GM23338 (cell line): ENCODE measurements at regions not wholly inside any gene's neighbourhood (a gene's known extent, or its start where the extent isn't known, plus 50 kb on each side); places are given as distances from the start of the nearest gene placed in this dataset.

Experiments
- ATAC-seq: fragments of 200-7000 bp; cut with Tn5 transposase; 3 replicates; pipeline ENCODE4 v1.9.1; 2020
- DNase-seq: peaks from one replicate; pipeline ENCODE4 v3.0.0-alpha.2; 2015; ENCODE audit warnings: low spot score
- H2AFZ ChIP-seq: fragments of 200-600 bp; sonication (generic); 2 replicates; pipeline ENCODE4 v1.8.0; 2016; ENCODE audit warnings: antibody characterized with exemption, mild to moderate bottlenecking, moderate library complexity
- H3F3A ChIP-seq: fragments of 200-600 bp; sonication (generic); replicated peaks from 2 replicates; pipeline ENCODE4 v1.8.0; 2017; ENCODE audit warnings: antibody characterized with exemption, mixed run types, low read depth
- H3K27ac ChIP-seq: fragments of 200-600 bp; sonication (generic); 2 replicates; pipeline ENCODE4 v1.6.1; 2016; ENCODE audit warnings: low read depth
- H3K27me3 ChIP-seq: fragments of 200-600 bp; sonication (generic); 2 replicates; pipeline ENCODE4 v1.8.0; 2016; ENCODE audit warnings: mild to moderate bottlenecking, mixed run types, moderate library complexity; ENCODE audit not compliant: insufficient read depth
- H3K36me3 ChIP-seq: fragments of 200-600 bp; sonication (generic); 2 replicates; pipeline ENCODE4 v1.8.0; 2016; ENCODE audit warnings: mild to moderate bottlenecking; ENCODE audit not compliant: insufficient read depth
- H3K4me1 ChIP-seq: fragments of 200-600 bp; sonication (generic); 2 replicates; pipeline ENCODE4 v1.8.0; 2016; ENCODE audit warnings: mild to moderate bottlenecking, moderate library complexity; ENCODE audit not compliant: insufficient read depth
- H3K4me2 ChIP-seq: fragments of 200-600 bp; sonication (generic); 2 replicates; pipeline ENCODE4 v1.7.1; 2017; ENCODE audit warnings: mixed run types
- H3K4me3 ChIP-seq: fragments of 200-600 bp; sonication (generic); 2 replicates; pipeline ENCODE4 v1.6.1; 2016; ENCODE audit warnings: mixed run types
- H3K79me2 ChIP-seq: fragments of 200-600 bp; sonication (generic); replicated peaks from 2 replicates; pipeline ENCODE4 v1.8.0; 2017; ENCODE audit warnings: mild to moderate bottlenecking; ENCODE audit not compliant: insufficient read depth
- H3K9me2 ChIP-seq: fragments of 200-600 bp; sonication (generic); 2 replicates; pipeline ENCODE4 v1.8.0; 2017; ENCODE audit not compliant: insufficient read depth
- H4K20me1 ChIP-seq: fragments of 200-600 bp; sonication (generic); replicated peaks from 2 replicates; pipeline ENCODE4 v1.8.0; 2017; ENCODE audit warnings: mild to moderate bottlenecking; ENCODE audit not compliant: insufficient read depth
- H3K27ac Mint-ChIP-seq: 2 replicates; pipeline ENCODE4 v1.8.0; 2020; ENCODE audit warnings: inconsistent platforms, mild to moderate bottlenecking, moderate library complexity, mixed read lengths
- H3K27me3 Mint-ChIP-seq: 3 replicates; pipeline ENCODE4 v1.8.0; 2022; ENCODE audit warnings: low read depth, mild to moderate bottlenecking, moderate library complexity, mixed read lengths, inconsistent platforms; ENCODE audit not compliant: insufficient read depth, poor library complexity
- H3K36me3 Mint-ChIP-seq: 3 replicates; pipeline ENCODE4 v1.8.0; 2021; ENCODE audit warnings: low read depth, mild to moderate bottlenecking, inconsistent platforms, moderate library complexity, mixed read lengths
- H3K4me1 Mint-ChIP-seq: 3 replicates; pipeline ENCODE4 v1.8.0; 2020; ENCODE audit warnings: mild to moderate bottlenecking, inconsistent platforms, mixed read lengths
- H3K4me3 Mint-ChIP-seq: 3 replicates; pipeline ENCODE4 v1.8.0; 2021; ENCODE audit warnings: moderate library complexity, mild to moderate bottlenecking, inconsistent platforms, mixed read lengths
- H3K9me3 Mint-ChIP-seq: 3 replicates; pipeline ENCODE4 v1.8.0; 2020; ENCODE audit warnings: moderate library complexity, mild to moderate bottlenecking, inconsistent platforms, mixed read lengths
- CREB1 ChIP-seq: fragments of 250-450 bp; sonication (Bioruptor Pico); IDR thresholded peaks from 2 replicates; pipeline ENCODE4 v1.5.0; 2020; ENCODE audit warnings: low read depth, mild to moderate bottlenecking, moderate library complexity
- EZH2 ChIP-seq: fragments of 200-600 bp; sonication (generic); IDR thresholded peaks from one replicate; pipeline ENCODE4 v1.8.0; 2017; ENCODE audit warnings: antibody characterized with exemption, mild to moderate bottlenecking, low read depth; ENCODE audit not compliant: unreplicated experiment
- EZH2phosphoT487 ChIP-seq: fragments of 200-600 bp; sonication (generic); IDR thresholded peaks from one replicate; pipeline ENCODE4 v1.8.1; 2018; ENCODE audit warnings: antibody characterized with exemption; ENCODE audit not compliant: unreplicated experiment
- JUNB ChIP-seq: IDR thresholded peaks from one replicate; pipeline ENCODE4 v1.6.1; 2016; ENCODE audit warnings: antibody characterized with exemption; ENCODE audit not compliant: unreplicated experiment
- NANOG ChIP-seq: IDR thresholded peaks from 2 replicates; pipeline ENCODE4 v1.6.1; 2016; ENCODE audit warnings: antibody characterized with exemption, borderline replicate concordance
- POLR2AphosphoS5 ChIP-seq: IDR thresholded peaks from 2 replicates; pipeline ENCODE4 v1.6.1; 2016; ENCODE audit warnings: antibody characterized with exemption, low read depth
- STAT1 ChIP-seq: IDR thresholded peaks from one replicate; pipeline ENCODE4 v1.6.1; 2016; ENCODE audit warnings: antibody characterized with exemption; ENCODE audit not compliant: unreplicated experiment
- ZNF114 ChIP-seq: fragments of 250-450 bp; sonication (Bioruptor Pico); IDR thresholded peaks from 2 replicates; pipeline ENCODE4 v1.5.0; 2020; ENCODE audit warnings: mild to moderate bottlenecking, moderate library complexity
- ZNF331 ChIP-seq: fragments of 250-450 bp; sonication (Bioruptor Pico); IDR thresholded peaks from 2 replicates; pipeline ENCODE4 v1.5.0; 2020; ENCODE audit warnings: low read depth, mild to moderate bottlenecking, moderate library complexity
- TF ChIP-seq, protein P1 (sequence below): fragments of 250-450 bp; sonication (Bioruptor Pico); IDR thresholded peaks from 2 replicates; pipeline ENCODE4 v1.5.0; 2020; ENCODE audit warnings: mild to moderate bottlenecking, moderate library complexity
- TF ChIP-seq, protein P2 (sequence below), 2 experiments: fragments of 200-600 bp in 1 of 2; sonication (generic) in 1 of 2; conservative IDR thresholded peaks; 2 replicates each; pipeline versions ENCODE4 v1.5.1 to v1.6.1; 2016 to 2017; ENCODE audit warnings: antibody characterized with exemption in 2 of 2, low read depth in 2 of 2, mild to moderate bottlenecking in 2 of 2, moderate library complexity in 1 of 2
- TF ChIP-seq, protein P3 (sequence below): IDR thresholded peaks from 2 replicates; pipeline ENCODE4 v1.6.1; 2016; ENCODE audit warnings: antibody characterized with exemption
- TF ChIP-seq, protein P4 (sequence below): IDR thresholded peaks from one replicate; pipeline ENCODE4 v1.6.1; 2018; ENCODE audit warnings: antibody characterized with exemption; ENCODE audit not compliant: unreplicated experiment

DNA sequence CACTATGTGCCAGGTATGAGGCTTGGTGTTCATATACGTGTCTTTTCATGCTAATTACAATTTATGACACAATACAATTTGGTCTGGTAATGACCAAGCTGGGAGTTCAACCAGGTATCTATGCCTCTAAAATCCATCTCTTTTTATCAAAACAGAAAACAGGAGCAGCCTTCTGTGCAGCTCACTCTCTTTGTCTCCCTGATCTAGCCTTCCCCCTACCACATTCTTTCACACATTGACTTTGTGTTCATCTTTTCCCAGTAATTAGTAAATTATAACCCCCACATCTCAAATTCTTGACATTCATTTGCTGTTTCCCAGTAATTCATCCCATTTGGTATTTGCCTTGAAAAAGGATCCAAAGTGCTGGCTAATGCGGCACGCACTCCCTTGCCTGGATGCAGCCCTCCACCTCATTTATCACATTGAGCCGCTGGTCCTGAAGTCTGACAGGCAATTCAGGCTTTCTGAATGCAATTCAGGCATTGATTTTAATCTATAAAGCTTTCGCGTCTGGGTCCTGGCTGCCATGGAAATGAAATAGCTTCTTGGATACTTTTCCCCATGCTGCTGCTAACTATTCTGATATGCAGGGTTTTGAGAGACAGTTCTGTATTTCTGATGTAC lies 112.5 kb upstream of the ANKRD1 start:
- Histone ChIP-seq H3K27ac (no peak overlapping the region), H3K4me2 (no peak overlapping the region), H3K27me3 (no peaks in the 10 kb centered on the region), H3F3A (no peaks in the 10 kb centered on the region), H3K4me3 (no peak overlapping the region), H3K79me2 (no peaks in the 10 kb centered on the region), H3K4me1 (peaks cover 24% of the 10 kb centered on the region), H3K36me3 (no peaks in the 10 kb centered on the region), H4K20me1 (no peaks in the 10 kb centered on the region), H2AFZ (no peak overlapping the region), H3K9me2 (no peaks in the 10 kb centered on the region; the same call in 1 of the 2 replicates)
- Mint-ChIP-seq H3K27me3 (peaks cover 2% of the 10 kb centered on the region), H3K9me3 (no peaks in the 10 kb centered on the region; the same call in 2 of the 3 replicates), H3K27ac (no peak overlapping the region), H3K36me3 (no peaks in the 10 kb centered on the region), H3K4me3 (no peak overlapping the region), H3K4me1 (peaks cover 13% of the 10 kb centered on the region)
- ATAC-seq: no peak
- TF ChIP-seq, protein P1, sequence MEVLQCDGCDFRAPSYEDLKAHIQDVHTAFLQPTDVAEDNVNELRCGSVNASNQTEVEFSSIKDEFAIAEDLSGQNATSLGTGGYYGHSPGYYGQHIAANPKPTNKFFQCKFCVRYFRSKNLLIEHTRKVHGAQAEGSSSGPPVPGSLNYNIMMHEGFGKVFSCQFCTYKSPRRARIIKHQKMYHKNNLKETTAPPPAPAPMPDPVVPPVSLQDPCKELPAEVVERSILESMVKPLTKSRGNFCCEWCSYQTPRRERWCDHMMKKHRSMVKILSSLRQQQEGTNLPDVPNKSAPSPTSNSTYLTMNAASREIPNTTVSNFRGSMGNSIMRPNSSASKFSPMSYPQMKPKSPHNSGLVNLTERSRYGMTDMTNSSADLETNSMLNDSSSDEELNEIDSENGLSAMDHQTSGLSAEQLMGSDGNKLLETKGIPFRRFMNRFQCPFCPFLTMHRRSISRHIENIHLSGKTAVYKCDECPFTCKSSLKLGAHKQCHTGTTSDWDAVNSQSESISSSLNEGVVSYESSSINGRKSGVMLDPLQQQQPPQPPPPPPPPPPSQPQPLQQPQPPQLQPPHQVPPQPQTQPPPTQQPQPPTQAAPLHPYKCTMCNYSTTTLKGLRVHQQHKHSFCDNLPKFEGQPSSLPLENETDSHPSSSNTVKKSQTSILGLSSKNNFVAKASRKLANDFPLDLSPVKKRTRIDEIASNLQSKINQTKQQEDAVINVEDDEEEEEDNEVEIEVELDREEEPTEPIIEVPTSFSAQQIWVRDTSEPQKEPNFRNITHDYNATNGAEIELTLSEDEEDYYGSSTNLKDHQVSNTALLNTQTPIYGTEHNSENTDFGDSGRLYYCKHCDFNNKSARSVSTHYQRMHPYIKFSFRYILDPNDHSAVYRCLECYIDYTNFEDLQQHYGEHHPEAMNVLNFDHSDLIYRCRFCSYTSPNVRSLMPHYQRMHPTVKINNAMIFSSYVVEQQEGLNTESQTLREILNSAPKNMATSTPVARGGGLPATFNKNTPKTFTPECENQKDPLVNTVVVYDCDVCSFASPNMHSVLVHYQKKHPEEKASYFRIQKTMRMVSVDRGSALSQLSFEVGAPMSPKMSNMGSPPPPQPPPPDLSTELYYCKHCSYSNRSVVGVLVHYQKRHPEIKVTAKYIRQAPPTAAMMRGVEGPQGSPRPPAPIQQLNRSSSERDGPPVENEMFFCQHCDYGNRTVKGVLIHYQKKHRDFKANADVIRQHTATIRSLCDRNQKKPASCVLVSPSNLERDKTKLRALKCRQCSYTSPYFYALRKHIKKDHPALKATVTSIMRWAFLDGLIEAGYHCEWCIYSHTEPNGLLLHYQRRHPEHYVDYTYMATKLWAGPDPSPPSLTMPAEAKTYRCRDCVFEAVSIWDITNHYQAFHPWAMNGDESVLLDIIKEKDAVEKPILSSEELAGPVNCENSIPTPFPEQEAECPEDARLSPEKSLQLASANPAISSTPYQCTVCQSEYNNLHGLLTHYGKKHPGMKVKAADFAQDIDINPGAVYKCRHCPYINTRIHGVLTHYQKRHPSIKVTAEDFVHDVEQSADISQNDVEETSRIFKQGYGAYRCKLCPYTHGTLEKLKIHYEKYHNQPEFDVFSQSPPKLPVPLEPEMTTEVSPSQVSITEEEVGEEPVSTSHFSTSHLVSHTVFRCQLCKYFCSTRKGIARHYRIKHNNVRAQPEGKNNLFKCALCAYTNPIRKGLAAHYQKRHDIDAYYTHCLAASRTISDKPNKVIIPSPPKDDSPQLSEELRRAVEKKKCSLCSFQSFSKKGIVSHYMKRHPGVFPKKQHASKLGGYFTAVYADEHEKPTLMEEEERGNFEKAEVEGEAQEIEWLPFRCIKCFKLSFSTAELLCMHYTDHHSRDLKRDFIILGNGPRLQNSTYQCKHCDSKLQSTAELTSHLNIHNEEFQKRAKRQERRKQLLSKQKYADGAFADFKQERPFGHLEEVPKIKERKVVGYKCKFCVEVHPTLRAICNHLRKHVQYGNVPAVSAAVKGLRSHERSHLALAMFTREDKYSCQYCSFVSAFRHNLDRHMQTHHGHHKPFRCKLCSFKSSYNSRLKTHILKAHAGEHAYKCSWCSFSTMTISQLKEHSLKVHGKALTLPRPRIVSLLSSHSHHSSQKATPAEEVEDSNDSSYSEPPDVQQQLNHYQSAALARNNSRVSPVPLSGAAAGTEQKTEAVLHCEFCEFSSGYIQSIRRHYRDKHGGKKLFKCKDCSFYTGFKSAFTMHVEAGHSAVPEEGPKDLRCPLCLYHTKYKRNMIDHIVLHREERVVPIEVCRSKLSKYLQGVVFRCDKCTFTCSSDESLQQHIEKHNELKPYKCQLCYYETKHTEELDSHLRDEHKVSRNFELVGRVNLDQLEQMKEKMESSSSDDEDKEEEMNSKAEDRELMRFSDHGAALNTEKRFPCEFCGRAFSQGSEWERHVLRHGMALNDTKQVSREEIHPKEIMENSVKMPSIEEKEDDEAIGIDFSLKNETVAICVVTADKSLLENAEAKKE (CRISPR knock-in tag): no peak
- TF ChIP-seq CREB1 (CRISPR knock-in tag) (no peak), EZH2 (no peak), JUNB (no peak), ZNF331 (CRISPR knock-in tag) (no peak), EZH2phosphoT487 (no peak), POLR2AphosphoS5 (no peak), STAT1 (no peak), ZNF114 (CRISPR knock-in tag) (no peak), NANOG (no peak)
- TF ChIP-seq, protein P2, sequence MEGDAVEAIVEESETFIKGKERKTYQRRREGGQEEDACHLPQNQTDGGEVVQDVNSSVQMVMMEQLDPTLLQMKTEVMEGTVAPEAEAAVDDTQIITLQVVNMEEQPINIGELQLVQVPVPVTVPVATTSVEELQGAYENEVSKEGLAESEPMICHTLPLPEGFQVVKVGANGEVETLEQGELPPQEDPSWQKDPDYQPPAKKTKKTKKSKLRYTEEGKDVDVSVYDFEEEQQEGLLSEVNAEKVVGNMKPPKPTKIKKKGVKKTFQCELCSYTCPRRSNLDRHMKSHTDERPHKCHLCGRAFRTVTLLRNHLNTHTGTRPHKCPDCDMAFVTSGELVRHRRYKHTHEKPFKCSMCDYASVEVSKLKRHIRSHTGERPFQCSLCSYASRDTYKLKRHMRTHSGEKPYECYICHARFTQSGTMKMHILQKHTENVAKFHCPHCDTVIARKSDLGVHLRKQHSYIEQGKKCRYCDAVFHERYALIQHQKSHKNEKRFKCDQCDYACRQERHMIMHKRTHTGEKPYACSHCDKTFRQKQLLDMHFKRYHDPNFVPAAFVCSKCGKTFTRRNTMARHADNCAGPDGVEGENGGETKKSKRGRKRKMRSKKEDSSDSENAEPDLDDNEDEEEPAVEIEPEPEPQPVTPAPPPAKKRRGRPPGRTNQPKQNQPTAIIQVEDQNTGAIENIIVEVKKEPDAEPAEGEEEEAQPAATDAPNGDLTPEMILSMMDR (conservative IDR thresholded peaks at IDR 0.05; ENCODE audit: low read depth in 2 of 2): no peak
- TF ChIP-seq, protein P3, sequence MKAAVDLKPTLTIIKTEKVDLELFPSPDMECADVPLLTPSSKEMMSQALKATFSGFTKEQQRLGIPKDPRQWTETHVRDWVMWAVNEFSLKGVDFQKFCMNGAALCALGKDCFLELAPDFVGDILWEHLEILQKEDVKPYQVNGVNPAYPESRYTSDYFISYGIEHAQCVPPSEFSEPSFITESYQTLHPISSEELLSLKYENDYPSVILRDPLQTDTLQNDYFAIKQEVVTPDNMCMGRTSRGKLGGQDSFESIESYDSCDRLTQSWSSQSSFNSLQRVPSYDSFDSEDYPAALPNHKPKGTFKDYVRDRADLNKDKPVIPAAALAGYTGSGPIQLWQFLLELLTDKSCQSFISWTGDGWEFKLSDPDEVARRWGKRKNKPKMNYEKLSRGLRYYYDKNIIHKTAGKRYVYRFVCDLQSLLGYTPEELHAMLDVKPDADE: no peak
- TF ChIP-seq, protein P4, sequence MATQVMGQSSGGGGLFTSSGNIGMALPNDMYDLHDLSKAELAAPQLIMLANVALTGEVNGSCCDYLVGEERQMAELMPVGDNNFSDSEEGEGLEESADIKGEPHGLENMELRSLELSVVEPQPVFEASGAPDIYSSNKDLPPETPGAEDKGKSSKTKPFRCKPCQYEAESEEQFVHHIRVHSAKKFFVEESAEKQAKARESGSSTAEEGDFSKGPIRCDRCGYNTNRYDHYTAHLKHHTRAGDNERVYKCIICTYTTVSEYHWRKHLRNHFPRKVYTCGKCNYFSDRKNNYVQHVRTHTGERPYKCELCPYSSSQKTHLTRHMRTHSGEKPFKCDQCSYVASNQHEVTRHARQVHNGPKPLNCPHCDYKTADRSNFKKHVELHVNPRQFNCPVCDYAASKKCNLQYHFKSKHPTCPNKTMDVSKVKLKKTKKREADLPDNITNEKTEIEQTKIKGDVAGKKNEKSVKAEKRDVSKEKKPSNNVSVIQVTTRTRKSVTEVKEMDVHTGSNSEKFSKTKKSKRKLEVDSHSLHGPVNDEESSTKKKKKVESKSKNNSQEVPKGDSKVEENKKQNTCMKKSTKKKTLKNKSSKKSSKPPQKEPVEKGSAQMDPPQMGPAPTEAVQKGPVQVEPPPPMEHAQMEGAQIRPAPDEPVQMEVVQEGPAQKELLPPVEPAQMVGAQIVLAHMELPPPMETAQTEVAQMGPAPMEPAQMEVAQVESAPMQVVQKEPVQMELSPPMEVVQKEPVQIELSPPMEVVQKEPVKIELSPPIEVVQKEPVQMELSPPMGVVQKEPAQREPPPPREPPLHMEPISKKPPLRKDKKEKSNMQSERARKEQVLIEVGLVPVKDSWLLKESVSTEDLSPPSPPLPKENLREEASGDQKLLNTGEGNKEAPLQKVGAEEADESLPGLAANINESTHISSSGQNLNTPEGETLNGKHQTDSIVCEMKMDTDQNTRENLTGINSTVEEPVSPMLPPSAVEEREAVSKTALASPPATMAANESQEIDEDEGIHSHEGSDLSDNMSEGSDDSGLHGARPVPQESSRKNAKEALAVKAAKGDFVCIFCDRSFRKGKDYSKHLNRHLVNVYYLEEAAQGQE: no peak
- DNase-seq: no peak
